ENCODE measurements at regions not wholly inside any gene's neighbourhood (a gene's known extent, or its start where the extent isn't known, plus 50 kb on each side); places are given as distances from the start of the nearest gene placed in this dataset.

DNA sequence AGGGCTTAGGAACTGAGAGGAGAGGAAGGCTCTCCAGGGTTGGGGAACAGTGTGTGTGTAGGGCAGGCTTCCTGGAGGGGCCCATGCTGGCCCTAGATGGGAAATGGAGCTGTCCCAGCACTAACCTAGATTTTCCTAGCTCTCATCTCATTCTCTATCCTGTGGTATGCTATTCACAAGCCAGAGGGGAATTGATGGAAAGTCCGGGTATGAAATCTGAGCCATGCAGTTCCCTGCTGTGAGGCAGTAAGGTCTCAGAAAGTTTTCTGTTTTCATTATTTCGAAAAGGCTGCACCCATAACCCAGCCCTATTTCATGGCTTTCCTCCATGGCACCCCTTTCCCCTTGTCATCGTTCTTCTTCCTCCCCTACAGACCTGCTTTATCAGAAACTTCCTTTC, 220.3 kb downstream of the RPS24 start:
- TF ChIP-seq, protein P1, sequence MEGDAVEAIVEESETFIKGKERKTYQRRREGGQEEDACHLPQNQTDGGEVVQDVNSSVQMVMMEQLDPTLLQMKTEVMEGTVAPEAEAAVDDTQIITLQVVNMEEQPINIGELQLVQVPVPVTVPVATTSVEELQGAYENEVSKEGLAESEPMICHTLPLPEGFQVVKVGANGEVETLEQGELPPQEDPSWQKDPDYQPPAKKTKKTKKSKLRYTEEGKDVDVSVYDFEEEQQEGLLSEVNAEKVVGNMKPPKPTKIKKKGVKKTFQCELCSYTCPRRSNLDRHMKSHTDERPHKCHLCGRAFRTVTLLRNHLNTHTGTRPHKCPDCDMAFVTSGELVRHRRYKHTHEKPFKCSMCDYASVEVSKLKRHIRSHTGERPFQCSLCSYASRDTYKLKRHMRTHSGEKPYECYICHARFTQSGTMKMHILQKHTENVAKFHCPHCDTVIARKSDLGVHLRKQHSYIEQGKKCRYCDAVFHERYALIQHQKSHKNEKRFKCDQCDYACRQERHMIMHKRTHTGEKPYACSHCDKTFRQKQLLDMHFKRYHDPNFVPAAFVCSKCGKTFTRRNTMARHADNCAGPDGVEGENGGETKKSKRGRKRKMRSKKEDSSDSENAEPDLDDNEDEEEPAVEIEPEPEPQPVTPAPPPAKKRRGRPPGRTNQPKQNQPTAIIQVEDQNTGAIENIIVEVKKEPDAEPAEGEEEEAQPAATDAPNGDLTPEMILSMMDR (IDR thresholded peaks at IDR 0.05), result no peak
- TF ChIP-seq POLR2A (IDR thresholded peaks at IDR 0.05) (no peak), POLR2AphosphoS5 (IDR thresholded peaks at IDR 0.05) (no peak), EP300 (IDR thresholded peaks at IDR 0.05) (no peak)
